ENCODE measurements at regions not wholly inside any gene's neighbourhood (a gene's known extent, or its start where the extent isn't known, plus 50 kb on each side); places are given as distances from the start of the nearest gene placed in this dataset.

DNA sequence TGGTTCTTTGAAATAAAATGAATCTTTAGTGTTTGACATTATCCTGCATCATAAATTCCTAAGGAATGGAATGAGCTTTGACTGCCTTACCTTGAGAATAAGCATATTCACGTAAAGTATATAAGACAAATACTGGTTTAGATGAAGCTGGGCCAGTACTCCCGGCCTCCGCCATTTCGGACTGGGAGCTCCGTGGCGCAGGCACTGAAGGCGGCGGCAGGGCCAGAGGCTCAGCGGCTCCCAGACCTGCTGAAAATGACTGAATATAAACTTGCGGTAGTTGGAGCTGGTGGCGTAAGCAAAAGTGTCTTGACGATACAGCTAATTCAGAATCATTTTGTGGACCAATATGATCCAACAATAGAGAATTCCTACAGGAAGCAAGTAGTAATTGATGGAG lies 76.2 kb upstream of the FAM83B start:
- Histone ChIP-seq H3K27me3 (replicated peaks) (no peaks in the 10 kb centered on the region), H3K36me3 (replicated peaks) (no peaks in the 10 kb centered on the region), H3K4me3 (ENCODE audit: low read depth, low read length) (no peak overlapping the region), H3K27ac (no peak overlapping the region)
- in situ Hi-C loops (cut with HindIII; ENCODE audit: low pct_ligation_motif_present, low sequenced_read_pairs), result no loop called here
- no peak for TF ChIP-seq CTCF (IDR thresholded peaks at IDR 0.05; ENCODE audit: low read depth, low read length, missing control alignments)
- DNase-seq, result no peak

DNA sequence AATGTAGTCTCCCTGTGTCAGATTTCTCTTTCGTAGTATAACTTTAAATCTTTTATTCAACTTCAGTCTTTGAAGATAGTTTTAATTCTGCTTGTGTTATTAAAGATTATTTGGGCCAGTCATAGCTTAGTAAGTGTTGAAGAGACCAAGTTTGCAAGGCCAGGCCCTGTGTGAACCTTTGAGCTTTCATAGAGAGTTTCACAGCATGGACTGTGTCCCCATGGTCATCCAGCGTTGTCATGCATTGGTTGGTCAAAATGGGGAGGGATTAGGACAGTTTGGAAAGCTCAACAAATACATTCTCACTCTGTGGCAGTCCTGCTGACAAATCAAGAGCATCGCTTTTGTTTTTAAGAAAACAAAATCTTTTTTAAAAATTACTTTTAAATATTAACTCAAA lies 74.6 kb upstream of the FAM83B start:
- in situ Hi-C loops (cut with HindIII; ENCODE audit: low pct_ligation_motif_present, low sequenced_read_pairs), result no loop called here

DNA sequence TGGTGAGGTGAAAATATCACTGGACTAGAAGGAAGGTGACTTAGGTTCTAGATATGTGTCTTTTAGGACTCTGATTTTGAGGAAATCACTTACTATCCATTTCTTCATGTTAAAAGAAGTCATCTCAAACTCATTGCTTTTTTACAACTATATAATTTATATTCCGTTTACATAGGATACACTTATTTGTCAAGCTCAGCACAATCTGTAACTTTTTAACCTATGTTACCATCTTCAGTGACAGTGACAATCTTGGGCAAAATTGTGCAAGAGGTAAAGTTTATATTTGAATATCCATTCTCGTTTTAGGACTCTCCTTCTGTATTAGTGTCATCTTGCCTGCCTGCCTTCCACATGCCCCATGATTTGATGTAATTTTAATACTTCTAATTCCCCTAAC lies 74.0 kb upstream of the FAM83B start:
- Histone ChIP-seq H3K36me3 (replicated peaks) (no peaks in the 10 kb centered on the region), H3K4me3 (ENCODE audit: low read depth, low read length) (no peak overlapping the region), H3K27ac (no peak overlapping the region), H3K27me3 (replicated peaks) (no peaks in the 10 kb centered on the region)
- no peak for DNase-seq
- in situ Hi-C loops (cut with HindIII; ENCODE audit: low pct_ligation_motif_present, low sequenced_read_pairs), result no loop called here
- no peak for TF ChIP-seq CTCF (IDR thresholded peaks at IDR 0.05; ENCODE audit: low read depth, low read length, missing control alignments)

More for the DNA sequence above, 74.6 kb upstream of the FAM83B start:
- DNase-seq, result no peak
- Histone ChIP-seq H3K27ac (no peak overlapping the region), H3K4me3 (ENCODE audit: low read depth, low read length) (no peak overlapping the region), H3K36me3 (replicated peaks) (no peaks in the 10 kb centered on the region), H3K27me3 (replicated peaks) (no peaks in the 10 kb centered on the region)
- no peak for TF ChIP-seq CTCF (IDR thresholded peaks at IDR 0.05; ENCODE audit: low read depth, low read length, missing control alignments)

DNA sequence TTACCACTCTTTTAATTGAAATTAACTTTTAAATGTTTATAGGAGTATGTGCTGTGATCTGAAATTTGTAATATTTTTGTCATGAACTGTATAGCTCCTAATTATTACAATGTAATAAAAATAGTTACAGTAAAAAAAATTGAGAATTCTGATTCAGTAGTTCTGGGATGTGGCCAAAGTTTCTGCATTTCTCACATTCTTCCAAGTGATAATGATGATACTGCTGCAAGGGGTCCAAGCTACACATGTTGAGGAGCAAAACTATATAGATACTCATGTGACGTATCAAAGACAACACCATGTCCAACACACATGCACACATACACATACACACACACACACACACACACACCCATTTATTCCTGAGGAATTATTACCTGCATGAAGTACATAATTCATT lies 71.0 kb upstream of the FAM83B start:
- Histone ChIP-seq H3K36me3 (replicated peaks) (no peaks in the 10 kb centered on the region), H3K27me3 (replicated peaks) (no peaks in the 10 kb centered on the region), H3K27ac (no peak overlapping the region), H3K4me3 (ENCODE audit: low read depth, low read length) (no peak overlapping the region)
- peak; percentile 18 for DNase-seq
- in situ Hi-C loops (cut with HindIII; ENCODE audit: low pct_ligation_motif_present, low sequenced_read_pairs), result no loop called here
- no peak for TF ChIP-seq CTCF (IDR thresholded peaks at IDR 0.05; ENCODE audit: low read depth, low read length, missing control alignments)

DNA sequence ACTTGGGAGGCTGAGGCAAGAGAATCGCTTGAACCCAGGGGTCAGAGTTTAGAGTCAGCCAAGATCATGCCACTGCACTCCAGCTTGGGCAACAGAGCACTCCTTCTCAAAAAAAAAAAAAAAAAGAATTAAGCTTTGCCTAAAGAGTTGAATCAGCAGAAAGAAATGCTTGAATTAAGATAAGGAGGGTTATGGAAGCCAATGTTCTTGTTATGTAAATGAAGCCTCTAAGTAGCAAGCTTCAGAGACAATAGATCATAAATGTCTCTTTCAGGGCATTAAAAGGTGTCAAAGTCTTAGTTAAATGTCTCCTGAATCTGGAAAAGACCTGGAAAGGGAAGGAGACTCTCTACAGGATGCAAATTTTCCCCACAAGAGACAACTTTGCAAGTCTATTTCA lies 69.7 kb upstream of the FAM83B start:
- Histone ChIP-seq H3K27me3 (replicated peaks) (no peaks in the 10 kb centered on the region), H3K36me3 (replicated peaks) (no peaks in the 10 kb centered on the region), H3K4me3 (ENCODE audit: low read depth, low read length) (no peak overlapping the region), H3K27ac (no peak overlapping the region)
- TF ChIP-seq CTCF (IDR thresholded peaks at IDR 0.05; ENCODE audit: low read depth, low read length, missing control alignments), result no peak
- in situ Hi-C loops (cut with HindIII; ENCODE audit: low pct_ligation_motif_present, low sequenced_read_pairs), result no loop called here
- DNase-seq, result no peak

GRCh38 chr6:54778731-54779130 lies 67.8 kb upstream of the FAM83B start:
- in situ Hi-C loops (cut with HindIII; ENCODE audit: low pct_ligation_motif_present, low sequenced_read_pairs), result no loop called here
- H3K36me3 ChIP-seq (replicated peaks), result no peaks in the 10 kb centered on the region
- no peaks in the 10 kb centered on the region for H3K27me3 ChIP-seq (replicated peaks)
- TF ChIP-seq CTCF (IDR thresholded peaks at IDR 0.05; ENCODE audit: low read depth, low read length, missing control alignments), result no peak
- DNase-seq, result no peak
- no peak overlapping the region for H3K4me3 ChIP-seq (ENCODE audit: low read depth, low read length)
- H3K27ac ChIP-seq, result no peak overlapping the region

All from brain microvascular endothelial cell (primary cell).